Activated CD8-positive, alpha-beta T cell treated with anti-CD3 and anti-CD28 coated beads, Interleukin-2, amount 10 ng/mL, durations not matched to agents 7 days and 5 days (primary cell): ENCODE measurements at regions not wholly inside any gene's neighbourhood (a gene's known extent, or its start where the extent isn't known, plus 50 kb on each side); places are given as distances from the start of the nearest gene placed in this dataset.

ENCODE experiments used
- ATAC-seq: fragments of 150-1000 bp; cut with Tn5 transposase; one replicate; pipeline ENCODE4 v1.10.0; 2021; ENCODE audit warnings: moderate library complexity
- CTCF ChIA-PET: fragments of 350-600 bp; sonication (Branson Sonifier 250); formaldehyde crosslinking; loops from one replicate; lab custom pipeline; 2021; ENCODE audit warnings: antibody characterized with exemption; lab: Charles Lee
- POLR2A ChIA-PET: fragments of 350-600 bp; sonication (Branson Sonifier 250); formaldehyde crosslinking; loops from one replicate; lab custom pipeline; 2021; ENCODE audit warnings: antibody characterized with exemption; lab: Charles Lee
- DNase-seq: peaks from one replicate; pipeline ENCODE4 v3.0.0-alpha.2; 2020
- H3K27ac Mint-ChIP-seq: one replicate; pipeline ENCODE4 v1.8.0; 2021; ENCODE audit warnings: mild to moderate bottlenecking, mixed read lengths
- H3K27me3 Mint-ChIP-seq: one replicate; pipeline ENCODE4 v1.8.0; 2021; ENCODE audit warnings: low read depth, mixed read lengths
- H3K36me3 Mint-ChIP-seq: one replicate; pipeline ENCODE4 v1.8.0; 2021; ENCODE audit warnings: low read depth, mixed read lengths
- H3K4me1 Mint-ChIP-seq: one replicate; pipeline ENCODE4 v1.8.0; 2021; ENCODE audit warnings: low read depth, mixed read lengths
- H3K4me3 Mint-ChIP-seq: one replicate; pipeline ENCODE4 v1.8.0; 2021; ENCODE audit warnings: mild to moderate bottlenecking, mixed read lengths
- H3K9me3 Mint-ChIP-seq: one replicate; pipeline ENCODE4 v1.8.0; 2022; ENCODE audit warnings: mixed read lengths; ENCODE audit not compliant: insufficient read depth

- Mint-ChIP-seq H3K27ac (no peak overlapping the region), H3K27me3 (peaks cover 2% of the 10 kb centered on the region), H3K9me3 (no peaks in the 10 kb centered on the region), H3K36me3 (no peaks in the 10 kb centered on the region), H3K4me1 (no peaks in the 10 kb centered on the region), H3K4me3 (no peak overlapping the region)
- ChIA-PET POLR2A (no interaction called here), CTCF (interaction anchor here (1.6 kb wide), 1 partner anchor 11 kb away, joined by 3 read pairs; no protein-coding TSS in a partner anchor)
- no peak for ATAC-seq
- DNase-seq, result no peak
These were observed 92.7 kb upstream of the ARMC2 start for GRCh38 chr6:108755257-108756240.

GRCh38 chr6:108757357-108757756 lies 90.9 kb upstream of the ARMC2 start:
- Mint-ChIP-seq H3K4me3 (no peak overlapping the region), H3K27ac (no peak overlapping the region), H3K9me3 (no peaks in the 10 kb centered on the region), H3K36me3 (no peaks in the 10 kb centered on the region), H3K27me3 (peaks cover 10% of the 10 kb centered on the region), H3K4me1 (peaks cover 2% of the 10 kb centered on the region)
- ChIA-PET POLR2A (no interaction called here), CTCF (no interaction called here)
- DNase-seq, result no peak
- ATAC-seq, result no peak

GRCh38 chr6:108758884-108759283 lies 89.3 kb upstream of the ARMC2 start:
- ChIA-PET POLR2A (no interaction called here), CTCF (no interaction called here)
- no peak overlapping the region for H3K27ac Mint-ChIP-seq
- no peak overlapping the region for H3K4me3 Mint-ChIP-seq
- H3K4me1 Mint-ChIP-seq, result peaks cover 6% of the 10 kb centered on the region
- H3K9me3 Mint-ChIP-seq, result no peaks in the 10 kb centered on the region
- DNase-seq (no peak), ATAC-seq (no peak)
- H3K27me3 Mint-ChIP-seq, result peaks cover 23% of the 10 kb centered on the region
- no peaks in the 10 kb centered on the region for H3K36me3 Mint-ChIP-seq

GRCh38 chr6:108760126-108761050 lies 87.8 kb upstream of the ARMC2 start:
- H3K36me3 Mint-ChIP-seq, result no peaks in the 10 kb centered on the region
- DNase-seq, result no peak

GRCh38 chr6:108762394-108762793 lies 85.8 kb upstream of the ARMC2 start:
- ATAC-seq, result no peak
- no peak for DNase-seq
- Mint-ChIP-seq H3K27ac (no peak overlapping the region), H3K4me1 (peaks cover 8% of the 10 kb centered on the region), H3K4me3 (no peak overlapping the region), H3K9me3 (no peaks in the 10 kb centered on the region), H3K27me3 (peaks cover 27% of the 10 kb centered on the region), H3K36me3 (no peaks in the 10 kb centered on the region)
- POLR2A ChIA-PET, result no interaction called here
- CTCF ChIA-PET, result no interaction called here

More at GRCh38 chr6:108760126-108761050, 87.8 kb upstream of the ARMC2 start:
- no peak for ATAC-seq
- peaks cover 24% of the 10 kb centered on the region for H3K27me3 Mint-ChIP-seq
- no peak overlapping the region for H3K27ac Mint-ChIP-seq
- H3K4me3 Mint-ChIP-seq, result no peak overlapping the region
- peaks cover 6% of the 10 kb centered on the region for H3K4me1 Mint-ChIP-seq
- no peaks in the 10 kb centered on the region for H3K9me3 Mint-ChIP-seq
- ChIA-PET CTCF (no interaction called here), POLR2A (no interaction called here)

GRCh38 chr6:108763931-108764579 lies 84.2 kb upstream of the ARMC2 start:
- DNase-seq (no peak), ATAC-seq (no peak)
- no peak overlapping the region for H3K27ac Mint-ChIP-seq
- no peaks in the 10 kb centered on the region for H3K9me3 Mint-ChIP-seq
- H3K36me3 Mint-ChIP-seq, result no peaks in the 10 kb centered on the region
- peaks cover 17% of the 10 kb centered on the region for H3K4me1 Mint-ChIP-seq
- H3K27me3 Mint-ChIP-seq, result peaks cover 30% of the 10 kb centered on the region
- H3K4me3 Mint-ChIP-seq, result no peak overlapping the region
- CTCF ChIA-PET, result interaction anchor here (1.1 kb wide), 1 partner anchor 12 kb away, joined by 3 read pairs; no protein-coding TSS in a partner anchor
- POLR2A ChIA-PET, result no interaction called here

GRCh38 chr6:108764580-108764950 lies 83.7 kb upstream of the ARMC2 start:
- no peak overlapping the region for H3K4me3 Mint-ChIP-seq
- H3K36me3 Mint-ChIP-seq, result no peaks in the 10 kb centered on the region
- ATAC-seq, result no peak
- H3K4me1 Mint-ChIP-seq, result peaks cover 17% of the 10 kb centered on the region
- no peak overlapping the region for H3K27ac Mint-ChIP-seq
- DNase-seq, result no peak
- H3K27me3 Mint-ChIP-seq, result peaks cover 30% of the 10 kb centered on the region
- CTCF ChIA-PET, result no interaction called here
- H3K9me3 Mint-ChIP-seq, result no peaks in the 10 kb centered on the region
- POLR2A ChIA-PET, result no interaction called here

- ChIA-PET POLR2A (no interaction called here), CTCF (interaction anchor here (1.0 kb wide), 1 partner anchor 224 kb away, joined by 4 read pairs; no protein-coding TSS in a partner anchor)
- H3K36me3 Mint-ChIP-seq, result no peaks in the 10 kb centered on the region
- no peak overlapping the region for H3K4me3 Mint-ChIP-seq
- DNase-seq (no peak), ATAC-seq (no peak)
- no peak overlapping the region for H3K27ac Mint-ChIP-seq
- peaks cover 17% of the 10 kb centered on the region for H3K4me1 Mint-ChIP-seq
- peaks cover 33% of the 10 kb centered on the region for H3K27me3 Mint-ChIP-seq
- no peaks in the 10 kb centered on the region for H3K9me3 Mint-ChIP-seq
These were observed 82.7 kb upstream of the ARMC2 start for GRCh38 chr6:108765495-108765894.

GRCh38 chr6:108766419-108766818 lies 81.8 kb upstream of the ARMC2 start:
- Mint-ChIP-seq H3K27me3 (peaks cover 29% of the 10 kb centered on the region), H3K36me3 (no peaks in the 10 kb centered on the region), H3K4me3 (no peak overlapping the region), H3K4me1 (peaks cover 17% of the 10 kb centered on the region), H3K27ac (no peak overlapping the region), H3K9me3 (no peaks in the 10 kb centered on the region)
- DNase-seq, result no peak
- no peak for ATAC-seq
- CTCF ChIA-PET, result interaction anchor here (1.0 kb wide), 1 partner anchor 225 kb away, joined by 4 read pairs; no protein-coding TSS in a partner anchor
- POLR2A ChIA-PET, result no interaction called here

GRCh38 chr6:108766886-108767285 lies 81.3 kb upstream of the ARMC2 start:
- H3K27me3 Mint-ChIP-seq, result peaks cover 27% of the 10 kb centered on the region
- CTCF ChIA-PET, result interaction anchor here (1.2 to 1.5 kb wide), 2 partner anchors 126 to 225 kb away, joined by 3 to 6 read pairs; no protein-coding TSS in a partner anchor
- DNase-seq, result no peak
- H3K9me3 Mint-ChIP-seq, result no peaks in the 10 kb centered on the region
- no peak overlapping the region for H3K4me3 Mint-ChIP-seq
- POLR2A ChIA-PET, result no interaction called here
- peaks cover 17% of the 10 kb centered on the region for H3K4me1 Mint-ChIP-seq
- H3K27ac Mint-ChIP-seq, result no peak overlapping the region
- no peak for ATAC-seq
- H3K36me3 Mint-ChIP-seq, result no peaks in the 10 kb centered on the region
